ENCODE measurements at regions not wholly inside any gene's neighbourhood (a gene's known extent, or its start where the extent isn't known, plus 50 kb on each side); places are given as distances from the start of the nearest gene placed in this dataset.

DNA sequence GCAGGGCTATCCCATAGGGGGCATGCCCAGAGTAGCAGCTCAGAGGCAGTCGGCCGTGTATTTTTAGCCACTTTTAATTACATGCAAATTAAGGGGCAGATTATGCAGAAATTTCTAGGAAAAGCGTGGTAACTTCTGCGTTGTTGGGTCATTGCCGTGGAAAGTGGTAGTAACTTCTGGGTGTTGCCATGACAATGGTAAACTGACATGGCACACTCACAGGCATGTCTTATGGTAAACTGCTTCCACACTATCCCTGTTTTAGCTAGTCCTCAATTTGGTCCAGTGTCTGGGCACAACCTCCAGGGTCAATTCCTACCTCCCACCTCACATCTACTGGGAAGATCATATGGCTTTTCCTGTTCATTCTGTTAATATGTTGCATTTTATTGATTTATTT lies 428.9 kb upstream of the FANCL start:
- TF ChIP-seq, protein P1, sequence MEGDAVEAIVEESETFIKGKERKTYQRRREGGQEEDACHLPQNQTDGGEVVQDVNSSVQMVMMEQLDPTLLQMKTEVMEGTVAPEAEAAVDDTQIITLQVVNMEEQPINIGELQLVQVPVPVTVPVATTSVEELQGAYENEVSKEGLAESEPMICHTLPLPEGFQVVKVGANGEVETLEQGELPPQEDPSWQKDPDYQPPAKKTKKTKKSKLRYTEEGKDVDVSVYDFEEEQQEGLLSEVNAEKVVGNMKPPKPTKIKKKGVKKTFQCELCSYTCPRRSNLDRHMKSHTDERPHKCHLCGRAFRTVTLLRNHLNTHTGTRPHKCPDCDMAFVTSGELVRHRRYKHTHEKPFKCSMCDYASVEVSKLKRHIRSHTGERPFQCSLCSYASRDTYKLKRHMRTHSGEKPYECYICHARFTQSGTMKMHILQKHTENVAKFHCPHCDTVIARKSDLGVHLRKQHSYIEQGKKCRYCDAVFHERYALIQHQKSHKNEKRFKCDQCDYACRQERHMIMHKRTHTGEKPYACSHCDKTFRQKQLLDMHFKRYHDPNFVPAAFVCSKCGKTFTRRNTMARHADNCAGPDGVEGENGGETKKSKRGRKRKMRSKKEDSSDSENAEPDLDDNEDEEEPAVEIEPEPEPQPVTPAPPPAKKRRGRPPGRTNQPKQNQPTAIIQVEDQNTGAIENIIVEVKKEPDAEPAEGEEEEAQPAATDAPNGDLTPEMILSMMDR (IDR thresholded peaks at IDR 0.05) = no peak
- no peak for TF ChIP-seq POLR2A (IDR thresholded peaks at IDR 0.05)
